Skeletal muscle cell (primary cell): ENCODE measurements at regions not wholly inside any gene's neighbourhood (a gene's known extent, or its start where the extent isn't known, plus 50 kb on each side); places are given as distances from the start of the nearest gene placed in this dataset.

Experiments used
- DNase-seq: peaks from one replicate; pipeline ENCODE4 v3.0.0-alpha.2; 2010; ENCODE audit warnings: low read depth
- H3K4me3 ChIP-seq: 2 replicates; pipeline ENCODE4 v1.5.1; 2011; ENCODE audit warnings: low read depth, mild to moderate bottlenecking, control low read depth, low read length, moderate library complexity

- H3K4me3 ChIP-seq = no peak overlapping the region
- DNase-seq = no peak
These were observed 577.5 kb upstream of the SORCS1 start for GRCh38 chr10:107741971-107742370.

GRCh38 chr10:107740962-107741690, 576.6 kb upstream of the SORCS1 start:
- DNase-seq = peak; percentile 7
- no peak overlapping the region for H3K4me3 ChIP-seq

- H3K4me3 ChIP-seq = no peak overlapping the region
- DNase-seq = no peak
These were observed 575.4 kb upstream of the SORCS1 start for GRCh38 chr10:107739951-107740350.

- DNase-seq = no peak
- H3K4me3 ChIP-seq = no peak overlapping the region
These were observed 569.0 kb upstream of the SORCS1 start for GRCh38 chr10:107733328-107734130.

GRCh38 chr10:107732045-107732444, 567.5 kb upstream of the SORCS1 start:
- no peak for DNase-seq
- H3K4me3 ChIP-seq = no peak overlapping the region

GRCh38 chr10:107728807-107729206, 564.3 kb upstream of the SORCS1 start:
- no peak overlapping the region for H3K4me3 ChIP-seq
- DNase-seq = no peak

- H3K4me3 ChIP-seq = no peak overlapping the region
- no peak for DNase-seq
These were observed 563.3 kb upstream of the SORCS1 start for GRCh38 chr10:107727767-107728317.

GRCh38 chr10:107718864-107719263, 554.4 kb upstream of the SORCS1 start:
- no peak overlapping the region for H3K4me3 ChIP-seq

GRCh38 chr10:107717046-107717445, 552.5 kb upstream of the SORCS1 start:
- DNase-seq = no peak
- H3K4me3 ChIP-seq = no peak overlapping the region

More at GRCh38 chr10:107718864-107719263, 554.4 kb upstream of the SORCS1 start:
- no peak for DNase-seq

GRCh38 chr10:107715565-107715964, 551.1 kb upstream of the SORCS1 start:
- DNase-seq = no peak
- no peak overlapping the region for H3K4me3 ChIP-seq

GRCh38 chr10:107708981-107709380, 544.5 kb upstream of the SORCS1 start:
- no peak overlapping the region for H3K4me3 ChIP-seq
- DNase-seq = no peak

GRCh38 chr10:107706096-107706725, 541.7 kb upstream of the SORCS1 start:
- no peak overlapping the region for H3K4me3 ChIP-seq
- DNase-seq = no peak

- H3K4me3 ChIP-seq = no peak overlapping the region
- no peak for DNase-seq
These were observed 537.4 kb upstream of the SORCS1 start for GRCh38 chr10:107701943-107702342.

- H3K4me3 ChIP-seq = no peak overlapping the region
- DNase-seq = no peak
These were observed 527.6 kb upstream of the SORCS1 start for GRCh38 chr10:107692072-107692471.

GRCh38 chr10:107689323-107689722, 524.8 kb upstream of the SORCS1 start:
- no peak overlapping the region for H3K4me3 ChIP-seq
- DNase-seq = no peak

- no peak overlapping the region for H3K4me3 ChIP-seq
- DNase-seq = no peak
These were observed 523.2 kb upstream of the SORCS1 start for GRCh38 chr10:107687701-107688100.

GRCh38 chr10:107686095-107686494, 521.6 kb upstream of the SORCS1 start:
- no peak for DNase-seq
- H3K4me3 ChIP-seq = no peak overlapping the region

- DNase-seq = no peak
- H3K4me3 ChIP-seq = no peak overlapping the region
These were observed 507.5 kb upstream of the SORCS1 start for GRCh38 chr10:107671960-107672359.

- no peak overlapping the region for H3K4me3 ChIP-seq
- DNase-seq = no peak
These were observed 501.7 kb upstream of the SORCS1 start for GRCh38 chr10:107666214-107666613.

GRCh38 chr10:107665459-107665858, 501.0 kb upstream of the SORCS1 start:
- H3K4me3 ChIP-seq = no peak overlapping the region
- DNase-seq = no peak
